Activated B cell treated with CpG ODN at 0.5 μM for 24 hours (primary cell): ENCODE measurements at regions not wholly inside any gene's neighbourhood (a gene's known extent, or its start where the extent isn't known, plus 50 kb on each side); places are given as distances from the start of the nearest gene placed in this dataset.

Experiments used
- ATAC-seq: fragments of 200-7000 bp; cut with Tn5 transposase; one replicate; pipeline ENCODE4 v1.10.0; 2021; ENCODE audit warnings: low read depth, mild to moderate bottlenecking, moderate library complexity
- CTCF ChIA-PET: fragments of 350-600 bp; sonication (Branson Sonifier 250); formaldehyde crosslinking; loops from one replicate; lab custom pipeline; 2021; ENCODE audit warnings: antibody characterized with exemption; lab: Charles Lee
- POLR2A ChIA-PET: fragments of 350-600 bp; sonication (Branson Sonifier 250); formaldehyde crosslinking; loops from one replicate; lab custom pipeline; 2021; ENCODE audit warnings: antibody characterized with exemption; lab: Charles Lee
- DNase-seq: peaks from one replicate; pipeline ENCODE4 v3.0.0; 2022
- H3K27ac Mint-ChIP-seq: one replicate; pipeline ENCODE4 v1.8.0; 2020; ENCODE audit warnings: mixed read lengths
- H3K27me3 Mint-ChIP-seq: one replicate; pipeline ENCODE4 v1.8.0; 2021; ENCODE audit warnings: mixed read lengths
- H3K36me3 Mint-ChIP-seq: one replicate; pipeline ENCODE4 v1.8.0; 2021; ENCODE audit warnings: low read depth, mixed read lengths
- H3K4me1 Mint-ChIP-seq: one replicate; pipeline ENCODE4 v1.8.0; 2021; ENCODE audit warnings: mixed read lengths
- H3K4me3 Mint-ChIP-seq: one replicate; pipeline ENCODE4 v1.8.0; 2020; ENCODE audit warnings: mild to moderate bottlenecking, mixed read lengths
- H3K9me3 Mint-ChIP-seq: one replicate; pipeline ENCODE4 v1.8.0; 2020; ENCODE audit warnings: mixed read lengths
- CTCF ChIP-seq: fragments of 200-600 bp; IDR thresholded peaks from one replicate; pipeline ENCODE4 v1.8.0; 2022; ENCODE audit warnings: antibody characterized with exemption, mild to moderate bottlenecking
- intact Hi-C: fragments of 100-400 bp; cut with micrococcal nuclease; formaldehyde crosslinking; loops from one replicate; pipeline ENCODE4 v1.15.1; 2024

- Mint-ChIP-seq H3K9me3 (no peaks in the 10 kb centered on the region), H3K27ac (no peak overlapping the region), H3K27me3 (no peaks in the 10 kb centered on the region), H3K4me1 (no peaks in the 10 kb centered on the region), H3K4me3 (no peak overlapping the region), H3K36me3 (no peaks in the 10 kb centered on the region)
- POLR2A ChIA-PET: no interaction called here
- DNase-seq (no peak), ATAC-seq (no peak)
- TF ChIP-seq CTCF: no peak
- intact Hi-C loops: no loop called here
- CTCF ChIA-PET: no interaction called here
Measured at GRCh38 chr11:80083531-80083951, 642.7 kb upstream of the TENM4 start.

- DNase-seq (no peak), ATAC-seq (no peak)
- Mint-ChIP-seq H3K4me1 (no peaks in the 10 kb centered on the region), H3K9me3 (no peaks in the 10 kb centered on the region), H3K4me3 (no peak overlapping the region), H3K27me3 (no peaks in the 10 kb centered on the region), H3K36me3 (no peaks in the 10 kb centered on the region), H3K27ac (no peak overlapping the region)
- ChIA-PET CTCF (no interaction called here), POLR2A (no interaction called here)
- intact Hi-C loops: no loop called here
- TF ChIP-seq CTCF: no peak
Measured at GRCh38 chr11:80082406-80082805, 641.6 kb upstream of the TENM4 start.

- CTCF ChIA-PET: no interaction called here
- intact Hi-C loops: no loop called here
- no peaks in the 10 kb centered on the region for H3K36me3 Mint-ChIP-seq
- no peak for DNase-seq
- POLR2A ChIA-PET: no interaction called here
- no peak for TF ChIP-seq CTCF
- H3K9me3 Mint-ChIP-seq: peaks cover 4% of the 10 kb centered on the region
- no peaks in the 10 kb centered on the region for H3K27me3 Mint-ChIP-seq
- no peak for ATAC-seq
- no peaks in the 10 kb centered on the region for H3K4me1 Mint-ChIP-seq
- no peak overlapping the region for H3K27ac Mint-ChIP-seq
- no peak overlapping the region for H3K4me3 Mint-ChIP-seq
Measured at GRCh38 chr11:80077113-80077512, 636.3 kb upstream of the TENM4 start.

GRCh38 chr11:80074837-80075236, 634.0 kb upstream of the TENM4 start:
- no peak for DNase-seq
- Mint-ChIP-seq H3K9me3 (peaks cover 4% of the 10 kb centered on the region), H3K36me3 (no peaks in the 10 kb centered on the region), H3K4me1 (no peaks in the 10 kb centered on the region), H3K4me3 (no peak overlapping the region), H3K27ac (no peak overlapping the region), H3K27me3 (no peaks in the 10 kb centered on the region)
- ATAC-seq: no peak
- CTCF ChIA-PET: no interaction called here
- no peak for TF ChIP-seq CTCF
- intact Hi-C loops: no loop called here
- POLR2A ChIA-PET: no interaction called here

GRCh38 chr11:80066291-80066690, 625.5 kb upstream of the TENM4 start:
- no peak overlapping the region for H3K27ac Mint-ChIP-seq

More at GRCh38 chr11:80066291-80066690, 625.5 kb upstream of the TENM4 start:
- ATAC-seq (no peak), DNase-seq (no peak)
- no peaks in the 10 kb centered on the region for H3K27me3 Mint-ChIP-seq
- H3K36me3 Mint-ChIP-seq: no peaks in the 10 kb centered on the region
- ChIA-PET CTCF (no interaction called here), POLR2A (no interaction called here)
- H3K4me1 Mint-ChIP-seq: no peaks in the 10 kb centered on the region
- intact Hi-C loops: no loop called here
- H3K4me3 Mint-ChIP-seq: no peak overlapping the region
- no peaks in the 10 kb centered on the region for H3K9me3 Mint-ChIP-seq
- TF ChIP-seq CTCF: no peak
